Glutamatergic neuron (in vitro differentiated cells): ENCODE measurements at regions not wholly inside any gene's neighbourhood (a gene's known extent, or its start where the extent isn't known, plus 50 kb on each side); places are given as distances from the start of the nearest gene placed in this dataset.
"Not testable (repeated sequence)": the region's sequence is repeated elsewhere in the genome, so short reads cannot be mapped to it uniquely, and the experiment has no call there.

Source experiments
- DNase-seq: peaks from one replicate; pipeline ENCODE4 v3.0.0; 2022
- H3K27ac Mint-ChIP-seq: one replicate; pipeline ENCODE4 v1.8.0; 2020; ENCODE audit warnings: mild to moderate bottlenecking, mixed read lengths, inconsistent platforms; ENCODE audit not compliant: unreplicated experiment
- H3K27me3 Mint-ChIP-seq: one replicate; pipeline ENCODE4 v1.8.0; 2020; ENCODE audit warnings: mild to moderate bottlenecking, moderate library complexity, mixed read lengths, inconsistent platforms; ENCODE audit not compliant: unreplicated experiment
- H3K36me3 Mint-ChIP-seq: one replicate; pipeline ENCODE4 v1.8.0; 2020; ENCODE audit warnings: mild to moderate bottlenecking, mixed read lengths, inconsistent platforms; ENCODE audit not compliant: unreplicated experiment
- H3K4me1 Mint-ChIP-seq: one replicate; pipeline ENCODE4 v1.8.0; 2020; ENCODE audit warnings: mild to moderate bottlenecking, low read depth, mixed read lengths, inconsistent platforms; ENCODE audit not compliant: unreplicated experiment
- H3K4me3 Mint-ChIP-seq: one replicate; pipeline ENCODE4 v1.8.0; 2020; ENCODE audit warnings: mild to moderate bottlenecking, mixed read lengths, inconsistent platforms; ENCODE audit not compliant: unreplicated experiment
- H3K9me3 Mint-ChIP-seq: one replicate; pipeline ENCODE4 v1.8.0; 2020; ENCODE audit warnings: mild to moderate bottlenecking, moderate library complexity, mixed read lengths, inconsistent platforms; ENCODE audit not compliant: unreplicated experiment
- TF ChIP-seq, protein P1 (sequence below): fragments of 200-600 bp; sonication (generic); IDR thresholded peaks from one replicate; pipeline ENCODE4 v1.5.0; 2021; ENCODE audit not compliant: partially characterized antibody, unreplicated experiment

DNA sequence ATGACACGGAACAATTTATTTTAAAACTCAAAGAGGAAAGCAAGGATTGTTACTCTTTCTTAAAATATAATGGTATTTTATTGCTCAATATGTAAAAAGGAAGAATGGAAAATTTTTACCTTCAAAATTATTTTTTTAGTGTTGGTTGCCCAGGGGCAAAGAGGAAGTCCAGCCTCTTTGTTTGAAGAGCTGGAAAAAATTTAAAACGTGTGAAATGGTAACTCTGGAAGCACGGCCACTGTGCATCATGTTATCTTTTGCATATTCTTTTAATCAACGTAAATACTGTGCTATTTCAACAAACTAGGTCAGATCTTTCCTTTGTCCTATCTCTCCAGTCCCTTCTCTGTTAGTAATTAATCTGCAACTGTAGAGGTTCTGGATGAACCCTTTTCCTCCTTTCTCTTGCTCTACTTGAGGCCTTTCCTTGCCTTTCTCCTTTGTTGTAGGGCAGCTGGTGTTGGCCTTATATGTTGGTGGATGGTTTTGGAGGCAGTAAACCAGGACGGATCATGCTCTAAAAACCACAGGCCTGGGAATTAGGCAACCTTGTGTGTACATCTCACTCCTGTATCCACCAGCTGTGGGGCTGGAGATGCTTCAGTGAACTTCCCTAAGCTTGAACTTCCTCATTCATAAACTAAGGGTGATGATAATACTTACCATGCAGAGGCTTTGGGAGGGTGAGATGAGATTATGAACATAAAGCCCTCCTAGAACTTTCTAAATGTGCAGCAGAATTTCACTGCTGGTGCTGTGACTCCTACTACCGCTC is 143.3 kb downstream of the PRL start:
- no peaks in the 10 kb centered on the region for H3K36me3 Mint-ChIP-seq
- H3K27me3 Mint-ChIP-seq: no peaks in the 10 kb centered on the region
- H3K27ac Mint-ChIP-seq: no peak overlapping the region
- no peak for DNase-seq
- TF ChIP-seq, protein P1, sequence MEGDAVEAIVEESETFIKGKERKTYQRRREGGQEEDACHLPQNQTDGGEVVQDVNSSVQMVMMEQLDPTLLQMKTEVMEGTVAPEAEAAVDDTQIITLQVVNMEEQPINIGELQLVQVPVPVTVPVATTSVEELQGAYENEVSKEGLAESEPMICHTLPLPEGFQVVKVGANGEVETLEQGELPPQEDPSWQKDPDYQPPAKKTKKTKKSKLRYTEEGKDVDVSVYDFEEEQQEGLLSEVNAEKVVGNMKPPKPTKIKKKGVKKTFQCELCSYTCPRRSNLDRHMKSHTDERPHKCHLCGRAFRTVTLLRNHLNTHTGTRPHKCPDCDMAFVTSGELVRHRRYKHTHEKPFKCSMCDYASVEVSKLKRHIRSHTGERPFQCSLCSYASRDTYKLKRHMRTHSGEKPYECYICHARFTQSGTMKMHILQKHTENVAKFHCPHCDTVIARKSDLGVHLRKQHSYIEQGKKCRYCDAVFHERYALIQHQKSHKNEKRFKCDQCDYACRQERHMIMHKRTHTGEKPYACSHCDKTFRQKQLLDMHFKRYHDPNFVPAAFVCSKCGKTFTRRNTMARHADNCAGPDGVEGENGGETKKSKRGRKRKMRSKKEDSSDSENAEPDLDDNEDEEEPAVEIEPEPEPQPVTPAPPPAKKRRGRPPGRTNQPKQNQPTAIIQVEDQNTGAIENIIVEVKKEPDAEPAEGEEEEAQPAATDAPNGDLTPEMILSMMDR: no peak
- H3K9me3 Mint-ChIP-seq: no peaks in the 10 kb centered on the region
- H3K4me3 Mint-ChIP-seq: no peak overlapping the region
- H3K4me1 Mint-ChIP-seq: peaks cover 26% of the 10 kb centered on the region

- Mint-ChIP-seq H3K27me3 (no peaks in the 10 kb centered on the region), H3K4me3 (no peak overlapping the region), H3K36me3 (no peaks in the 10 kb centered on the region), H3K4me1 (peaks cover 9% of the 10 kb centered on the region), H3K27ac (no peak overlapping the region), H3K9me3 (no peaks in the 10 kb centered on the region)
- DNase-seq: no peak
- TF ChIP-seq, protein P1: no peak
Observed at GRCh38 chr6:22155551-22155950, 141.3 kb downstream of the PRL start.

GRCh38 chr6:22157233-22157632 is 139.6 kb downstream of the PRL start:
- H3K27me3 Mint-ChIP-seq: no peaks in the 10 kb centered on the region
- no peak overlapping the region for H3K27ac Mint-ChIP-seq
- H3K4me1 Mint-ChIP-seq: peaks cover 7% of the 10 kb centered on the region
- H3K9me3 Mint-ChIP-seq: no peaks in the 10 kb centered on the region
- TF ChIP-seq, protein P1: no peak
- H3K36me3 Mint-ChIP-seq: peaks cover 6% of the 10 kb centered on the region
- no peak overlapping the region for H3K4me3 Mint-ChIP-seq
- DNase-seq: no peak

GRCh38 chr6:22164236-22164635 is 132.6 kb downstream of the PRL start:
- Mint-ChIP-seq H3K4me1 (no peaks in the 10 kb centered on the region), H3K27ac (no peak overlapping the region), H3K36me3 (peaks cover 14% of the 10 kb centered on the region), H3K9me3 (peaks cover 7% of the 10 kb centered on the region), H3K4me3 (no peak overlapping the region), H3K27me3 (no peaks in the 10 kb centered on the region)
- no peak for DNase-seq
- TF ChIP-seq, protein P1: no peak

DNA sequence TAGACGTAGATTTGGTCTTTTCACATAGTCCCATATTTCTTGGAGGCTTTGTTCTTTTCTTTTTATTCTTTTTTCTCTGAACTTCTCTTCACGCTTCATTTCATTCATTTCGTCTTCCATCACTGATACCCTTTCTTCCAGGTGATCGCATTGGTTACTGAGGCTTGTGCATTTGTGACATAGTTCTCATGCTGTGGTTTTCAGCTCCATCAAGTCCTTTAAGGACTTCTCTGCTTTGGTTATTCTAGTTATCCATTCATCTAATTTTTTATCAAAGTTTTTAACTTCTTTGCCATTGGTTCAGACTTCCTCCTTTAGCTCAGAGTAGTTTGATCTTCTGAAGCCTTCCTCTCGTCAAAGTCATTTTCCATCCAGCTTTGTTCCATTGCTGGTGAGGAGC is 125.8 kb downstream of the PRL start:
- not testable (repeated sequence) for H3K27ac Mint-ChIP-seq, DNase-seq, H3K27me3 Mint-ChIP-seq, H3K4me3 Mint-ChIP-seq, H3K4me1 Mint-ChIP-seq
- H3K36me3 Mint-ChIP-seq: peaks cover 31% of the 10 kb centered on the region
- peaks cover 25% of the 10 kb centered on the region for H3K9me3 Mint-ChIP-seq

DNA sequence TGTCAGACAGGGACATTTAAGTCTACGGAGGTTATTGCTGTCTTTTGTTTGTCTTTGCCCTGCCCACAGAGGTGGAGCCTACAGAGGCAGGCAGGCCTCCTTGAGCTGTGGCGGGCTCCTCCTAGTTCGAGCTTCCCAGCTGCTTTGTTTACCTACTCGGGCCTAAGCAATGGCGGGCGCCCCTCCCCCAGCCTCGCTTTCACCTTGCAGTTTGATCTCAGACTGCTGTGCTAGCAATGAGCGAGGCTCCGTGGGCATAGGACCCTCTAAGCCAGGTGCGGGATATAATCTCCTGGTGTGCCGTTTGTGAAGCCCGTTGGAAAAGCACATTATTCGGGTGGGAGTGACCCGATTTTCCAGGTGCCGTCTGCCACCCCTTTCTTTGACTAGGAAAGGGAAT is 125.0 kb downstream of the PRL start:
- peaks cover 31% of the 10 kb centered on the region for H3K36me3 Mint-ChIP-seq
- not testable (repeated sequence) for H3K4me1 Mint-ChIP-seq, DNase-seq, H3K27ac Mint-ChIP-seq, H3K4me3 Mint-ChIP-seq, H3K27me3 Mint-ChIP-seq
- peaks cover 24% of the 10 kb centered on the region for H3K9me3 Mint-ChIP-seq
